Spleen (tissue), 11 donors: ENCODE measurements at regions not wholly inside any gene's neighbourhood (a gene's known extent, or its start where the extent isn't known, plus 50 kb on each side); places are given as distances from the start of the nearest gene placed in this dataset.
A peak's percentile ranks its signal among the peaks of the same experiment; 100 is the strongest.

Experiments used
- DNase-seq: peaks from one replicate; pipeline ENCODE4 v3.0.0-alpha.2; 2020
- H3K27ac ChIP-seq, 8 donors: fragments of 200-600 bp; sonication (generic) in 7 of 8; 1 replicate in 4 of 8; 2 replicates in 4 of 8; pipeline versions ENCODE4 v1.5.0 to v1.8.0; 2016 to 2021; ENCODE audit warnings: inconsistent platforms in 4 of 8, mild to moderate bottlenecking in 4 of 8, moderate library complexity in 1 of 8
- H3K27me3 ChIP-seq, 7 donors: fragments of 200-600 bp; sonication (generic) in 6 of 7; replicated peaks in 1 of 7; 1 replicate in 4 of 7; 2 replicates in 3 of 7; pipeline versions ENCODE4 v1.5.0 to v1.8.0; 2016 to 2021; ENCODE audit warnings: inconsistent platforms in 3 of 7, mild to moderate bottlenecking in 1 of 7
- H3K36me3 ChIP-seq, 6 donors: fragments of 200-600 bp; sonication (generic) in 5 of 6; 1 replicate in 4 of 6; 2 replicates in 2 of 6; pipeline versions ENCODE4 v1.5.0 to v1.8.0; 2016 to 2021; ENCODE audit warnings: inconsistent platforms in 2 of 6
- H3K4me1 ChIP-seq, 6 donors: fragments of 200-600 bp; sonication (generic) in 5 of 6; 1 replicate in 3 of 6; 2 replicates in 3 of 6; pipeline versions ENCODE4 v1.5.0 to v1.8.0; 2016 to 2021; ENCODE audit warnings: inconsistent platforms in 3 of 6
- H3K4me3 ChIP-seq, 8 donors: fragments of 200-600 bp; sonication (generic) in 7 of 8; 1 replicate in 4 of 8; 2 replicates in 4 of 8; pipeline versions ENCODE4 v1.5.0 to v1.8.0; 2016 to 2021; ENCODE audit warnings: inconsistent platforms in 4 of 8, mild to moderate bottlenecking in 4 of 8, moderate library complexity in 2 of 8
- H3K9me3 ChIP-seq, 8 donors: fragments of 200-600 bp; sonication (generic) in 7 of 8; 1 replicate in 4 of 8; 2 replicates in 4 of 8; pipeline versions ENCODE4 v1.5.0 to v1.8.0; 2016 to 2021; ENCODE audit warnings: inconsistent platforms in 4 of 8
- CTCF ChIP-seq, 11 experiments: fragments of 200-600 bp in 7 of 11; fragments of 450-650 bp in 4 of 11; sonication (generic) in 4 of 11; IDR thresholded peaks in 8 of 11; conservative IDR thresholded peaks in 3 of 11; 1 replicate in 7 of 11; 2 replicates in 4 of 11; pipeline versions ENCODE4 v1.4.0 to v1.8.0; 2016 to 2021; ENCODE audit warnings: antibody characterized with exemption in 11 of 11, inconsistent platforms in 4 of 11, mild to moderate bottlenecking in 1 of 11
- POLR2A ChIP-seq, 3 donors: fragments of 450-650 bp; IDR thresholded peaks; one replicate each; pipeline ENCODE4 v1.5.1; 2017; ENCODE audit warnings: antibody characterized with exemption in 3 of 3, mild to moderate bottlenecking in 1 of 3
- POLR2AphosphoS5 ChIP-seq, 3 donors: sonication (generic); formaldehyde crosslinking; IDR thresholded peaks; one replicate each; pipeline ENCODE4 v1.5.1; 2017; ENCODE audit warnings: antibody characterized with exemption in 3 of 3
- WGBS, 5 donors: extraction: QIAGEN DNeasy Blood & Tissue Kit in 3 of 5; methylation state at CpG; one replicate each; pipeline versions ENCODE4 v1.1.5 to v1.1.7; 2013 to 2018; 5-methylcytosine and 5-hydroxymethylcytosine counted together
- intact Hi-C: fragments of 100-400 bp; cut with DNase I; formaldehyde crosslinking; loops from one replicate; pipeline ENCODE4 v1.15.0; 2023; ENCODE audit warnings: low total_unique reads
- donor health status: healthy with polysubstance abuse.
- donor health status: DM: no; HTN: no; CAD: no; lungs with moderate emphysema.
- donor health status: DM: no; HTN: no; CAD: no.
- donor health status: Bipolar disorder and iron deficiency.
- donor health status: healthy.
- donor health status: DM: no; HTN: no; CAD: no.
- donor health status: DM: yes; HTN: yes; CAD: no.

- no peaks in the 10 kb centered on the region for H3K36me3 ChIP-seq
- TF ChIP-seq POLR2A (IDR thresholded peaks at IDR 0.05) (no peak), POLR2AphosphoS5 (IDR thresholded peaks at IDR 0.05) (no peak), CTCF (IDR thresholded peaks at IDR 0.05 in 8 of 11, conservative IDR thresholded peaks at IDR 0.05 in 3 of 11) (no peak)
- DNase-seq, result no peak
- H3K4me3 ChIP-seq, result no peak overlapping the region
- H3K27ac ChIP-seq, result no peak overlapping the region
- intact Hi-C loops, result no loop called here
- peaks cover 0 to 16% (median 0%) of the 10 kb centered on the region in 8 donors for H3K9me3 ChIP-seq
- no peaks in the 10 kb centered on the region for H3K4me1 ChIP-seq
- 24 to 68% (median 28%) methylated on average over 2 of the region's 2 CpGs for WGBS, 5 donors
- H3K27me3 ChIP-seq, result peaks cover 0 to 10% (median 0%) of the 10 kb centered on the region in 7 donors
Measured at GRCh38 chr6:122524056-122524455, 52.4 kb upstream of the SERINC1 start.

DNA sequence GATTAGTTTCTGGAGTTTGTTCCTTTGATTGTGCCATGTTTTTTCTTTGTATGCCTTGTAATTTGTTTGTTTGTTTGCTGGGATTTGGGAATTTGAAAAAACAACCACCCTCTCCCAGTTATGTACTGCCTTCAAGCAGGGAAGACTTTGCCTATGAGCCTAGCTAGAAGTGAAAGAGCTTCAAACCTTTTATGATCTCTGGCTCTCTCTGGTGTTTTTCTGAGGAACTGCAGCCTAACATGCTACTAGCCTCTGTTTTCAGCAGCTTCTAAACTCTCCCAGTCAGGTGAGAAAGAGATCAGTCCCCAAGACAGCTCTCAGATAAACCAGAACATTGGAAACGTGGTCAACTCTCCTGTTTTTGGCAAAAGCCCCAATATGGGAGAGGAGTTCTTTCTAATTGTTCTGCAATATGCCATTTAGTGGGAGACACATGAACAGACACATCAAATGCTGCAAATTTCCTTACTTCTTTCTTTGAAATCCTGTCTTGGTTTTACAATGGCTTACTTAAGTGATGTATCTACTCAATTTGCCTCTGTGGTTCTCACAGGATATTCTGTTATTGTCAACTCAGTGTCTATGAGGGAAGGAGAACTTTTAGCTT, 58.9 kb upstream of the SERINC1 start:
- intact Hi-C loops, result loop anchor here (5.0 kb wide), 1 partner anchor 148 kb away; no protein-coding TSS in a partner anchor
- no peaks in the 10 kb centered on the region for H3K36me3 ChIP-seq
- no peak overlapping the region for H3K4me3 ChIP-seq
- TF ChIP-seq POLR2AphosphoS5 (IDR thresholded peaks at IDR 0.05) (no peak), CTCF (IDR thresholded peaks at IDR 0.05 in 8 of 11, conservative IDR thresholded peaks at IDR 0.05 in 3 of 11) (peak; percentile 69 to 87 (median 83))
- peaks cover 0 to 25% (median 0%) of the 10 kb centered on the region in 7 donors for H3K27me3 ChIP-seq
- 0 to 1% (median 0%) methylated on average over 1 of the region's 1 CpG for WGBS, 5 donors
- DNase-seq, result no peak
- H3K9me3 ChIP-seq, result peaks cover 0 to 9% (median 0%) of the 10 kb centered on the region in 8 donors
- H3K27ac ChIP-seq, result no peak overlapping the region
- no peaks in the 10 kb centered on the region for H3K4me1 ChIP-seq

DNA sequence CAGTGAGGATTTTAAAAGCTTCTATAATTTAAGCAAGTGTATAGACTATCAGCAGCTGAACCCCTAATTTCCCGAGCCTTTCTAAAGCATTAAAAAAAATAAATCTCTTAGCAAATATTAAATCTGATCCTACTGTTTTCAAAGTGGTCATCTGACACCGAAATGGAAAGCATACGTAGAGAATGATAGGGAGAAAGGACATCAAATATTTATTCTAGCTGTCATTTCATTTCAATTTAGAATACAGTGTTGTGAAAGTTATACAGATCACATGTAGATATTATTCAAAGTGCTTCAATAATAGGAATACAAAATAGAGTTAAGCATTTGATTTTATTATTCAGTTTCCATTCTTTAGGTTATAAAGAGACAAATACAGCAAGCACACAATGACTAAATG, 61.9 kb upstream of the PKIB start:
- no peak for DNase-seq
- intact Hi-C loops, result no loop called here
- no peaks in the 10 kb centered on the region for H3K27me3 ChIP-seq
- no peaks in the 10 kb centered on the region for H3K9me3 ChIP-seq
- WGBS, 5 donors, result 81 to 91% (median 88%) methylated on average over 3 of the region's 3 CpGs
- no peaks in the 10 kb centered on the region for H3K4me1 ChIP-seq
- H3K4me3 ChIP-seq, result no peak overlapping the region
- no peak overlapping the region for H3K27ac ChIP-seq
- TF ChIP-seq CTCF (IDR thresholded peaks at IDR 0.05 in 8 of 11, conservative IDR thresholded peaks at IDR 0.05 in 3 of 11), result no peak
- no peak for TF ChIP-seq POLR2AphosphoS5 (IDR thresholded peaks at IDR 0.05)
- no peak for TF ChIP-seq POLR2A (IDR thresholded peaks at IDR 0.05)
- no peaks in the 10 kb centered on the region for H3K36me3 ChIP-seq

GRCh38 chr6:122548820-122549219, 61.4 kb upstream of the PKIB start:
- no peaks in the 10 kb centered on the region for H3K36me3 ChIP-seq
- TF ChIP-seq CTCF (IDR thresholded peaks at IDR 0.05 in 8 of 11, conservative IDR thresholded peaks at IDR 0.05 in 3 of 11) (no peak), POLR2AphosphoS5 (IDR thresholded peaks at IDR 0.05) (no peak), POLR2A (IDR thresholded peaks at IDR 0.05) (no peak)
- H3K9me3 ChIP-seq, result no peaks in the 10 kb centered on the region
- H3K27ac ChIP-seq, result no peak overlapping the region
- no peaks in the 10 kb centered on the region for H3K4me1 ChIP-seq
- H3K27me3 ChIP-seq, result no peaks in the 10 kb centered on the region
- intact Hi-C loops, result no loop called here
- no peak for DNase-seq
- no peak overlapping the region for H3K4me3 ChIP-seq
